ENCODE measurements at regions not wholly inside any gene's neighbourhood (a gene's known extent, or its start where the extent isn't known, plus 50 kb on each side); places are given as distances from the start of the nearest gene placed in this dataset.

DNA sequence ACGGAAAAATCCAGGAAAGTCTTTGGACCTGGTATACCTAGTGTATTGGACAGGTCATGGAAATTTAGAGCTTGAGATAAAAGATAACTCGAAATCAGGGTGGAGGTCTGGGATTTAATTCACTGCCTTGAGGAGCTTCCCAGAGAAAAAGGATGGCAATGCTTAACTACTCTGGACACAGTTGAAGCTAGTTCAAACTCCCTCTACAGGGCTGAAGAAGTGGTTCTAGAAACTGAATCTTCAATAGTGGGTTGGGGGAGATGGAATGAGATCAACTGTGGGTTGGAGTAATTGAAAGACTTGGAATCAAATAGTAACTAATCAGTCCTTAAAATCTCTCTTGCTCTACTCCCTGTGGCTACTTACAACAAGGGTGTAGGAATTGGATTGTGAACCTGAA, 600.1 kb downstream of the IRS1 start:
- no peak for DNase-seq (ENCODE audit: low read depth)

- no peak for DNase-seq (ENCODE audit: low read depth)
Observed at GRCh38 chr2:226198956-226199355, 600.7 kb downstream of the IRS1 start.

GRCh38 chr2:226190479-226191252, 609.0 kb downstream of the IRS1 start:
- no peak for DNase-seq (ENCODE audit: low read depth)

DNA sequence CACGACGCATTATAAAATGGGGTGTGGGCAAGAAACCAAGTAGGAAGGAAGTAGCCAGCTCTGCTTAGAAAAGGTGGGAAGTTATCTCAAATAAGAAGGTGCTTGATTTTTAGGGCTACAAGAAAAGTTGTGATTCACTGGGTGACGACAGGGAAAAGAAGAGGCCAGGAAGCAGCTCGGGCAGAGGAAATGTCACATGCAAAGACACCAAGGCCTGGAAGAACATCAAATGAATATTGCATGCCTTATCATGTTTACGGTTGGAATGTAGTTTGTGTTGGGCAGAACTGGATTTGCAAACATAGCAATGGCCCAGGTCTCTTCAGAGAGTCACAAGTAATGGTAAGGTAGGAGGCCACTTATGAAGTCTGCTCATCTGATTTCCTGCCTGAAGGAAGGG, 610.6 kb downstream of the IRS1 start:
- no peak for DNase-seq (ENCODE audit: low read depth)

DNA sequence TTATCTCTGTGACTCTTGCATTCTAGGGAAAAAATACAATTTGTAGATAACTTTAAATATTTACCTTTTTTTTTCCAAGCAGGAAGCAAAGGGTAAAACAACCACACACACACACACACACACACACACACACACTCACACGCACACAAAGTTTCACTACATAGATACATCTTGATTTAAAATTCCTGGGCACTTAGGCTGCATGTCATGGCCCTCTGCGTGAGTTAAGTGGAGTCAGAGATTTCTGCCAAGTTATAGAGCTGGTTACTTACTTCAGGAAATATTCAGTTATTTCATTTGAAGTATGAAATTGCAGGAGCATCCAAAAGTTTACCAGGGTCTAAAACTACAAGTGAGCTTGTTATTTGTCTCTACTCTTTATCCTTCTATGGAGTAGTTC, 612.0 kb downstream of the IRS1 start:
- no peak for DNase-seq (ENCODE audit: low read depth)

DNA sequence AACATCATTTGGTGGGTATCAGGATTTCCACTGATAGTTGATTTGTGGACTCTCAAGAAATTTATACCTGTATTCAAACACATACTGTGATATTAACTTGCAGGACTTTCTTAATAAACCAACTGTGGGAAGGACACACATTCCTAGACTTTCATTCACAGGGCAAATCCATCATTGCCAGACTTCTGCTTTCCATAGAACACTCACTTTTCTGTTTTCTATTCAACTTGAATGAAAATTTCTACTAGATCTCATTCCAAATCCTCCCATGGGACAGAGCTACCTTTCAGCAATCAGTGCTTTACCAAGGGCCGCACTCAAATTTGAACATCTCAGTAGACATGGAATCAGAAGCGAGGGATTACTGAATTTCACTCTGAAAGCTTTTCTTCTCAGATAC, 612.5 kb downstream of the IRS1 start:
- no peak for DNase-seq (ENCODE audit: low read depth)

DNA sequence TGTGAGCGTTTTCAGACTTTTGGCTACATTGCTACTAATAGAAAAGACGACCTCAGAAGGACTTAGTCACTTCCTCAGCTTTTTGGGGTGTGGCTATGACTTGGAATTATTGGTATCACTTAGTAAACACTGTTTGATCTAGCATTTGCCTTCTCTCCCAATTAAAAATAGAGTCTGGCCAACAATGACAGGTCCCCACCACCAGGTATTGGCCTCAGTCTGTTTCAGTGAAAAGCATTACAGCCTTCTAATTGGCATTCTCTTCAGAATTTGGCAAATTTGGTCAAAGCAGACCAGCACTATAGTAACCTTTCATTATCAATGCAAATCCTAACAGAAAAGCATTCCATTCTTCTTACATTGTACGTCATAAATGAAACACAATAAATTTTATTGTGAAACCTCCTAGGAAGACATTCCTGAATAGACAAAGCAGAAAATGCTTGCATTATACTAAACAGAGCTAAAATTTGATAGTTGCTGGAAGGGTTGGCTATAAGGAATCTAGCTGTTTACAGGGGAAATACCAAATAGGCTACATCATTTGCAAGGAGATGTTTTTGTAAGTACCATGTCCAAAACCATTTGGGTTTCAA, 613.9 kb downstream of the IRS1 start:
- no peak for DNase-seq (ENCODE audit: low read depth)

DNA sequence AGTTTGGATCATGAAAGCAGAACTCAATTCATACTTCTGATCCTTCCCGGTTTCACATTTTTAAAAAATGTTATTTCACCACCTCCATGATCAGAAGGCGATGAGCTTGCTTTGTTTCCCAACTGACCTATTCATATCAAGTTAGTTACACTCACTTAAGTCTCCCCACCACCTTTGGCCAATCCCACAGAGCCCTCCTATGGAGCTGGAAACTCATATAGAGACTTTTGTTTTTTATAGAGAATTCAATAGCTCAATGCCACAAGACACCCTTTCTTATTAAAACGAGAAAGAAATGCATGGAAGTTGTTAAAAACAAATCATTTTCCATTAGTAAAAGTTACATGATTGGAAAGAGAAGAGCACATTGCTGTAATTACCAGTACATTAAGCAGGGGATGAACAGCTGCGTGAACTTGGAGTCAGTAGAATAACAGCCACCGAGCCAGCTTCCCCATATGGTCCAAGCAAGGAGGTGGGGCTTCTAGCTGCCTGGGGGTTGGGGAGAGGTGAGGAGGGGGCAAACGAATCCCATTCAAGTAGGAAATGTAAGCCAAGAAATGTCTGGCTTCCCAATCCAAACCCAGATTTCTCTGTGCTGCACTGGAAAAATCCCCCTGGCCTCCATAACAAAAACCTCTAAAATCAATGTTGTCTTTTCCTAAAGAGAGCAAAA, 614.5 kb downstream of the IRS1 start:
- no peak for DNase-seq (ENCODE audit: low read depth)

- DNase-seq (ENCODE audit: low read depth): no peak
Observed at GRCh38 chr2:226184540-226184939, 615.1 kb downstream of the IRS1 start.

DNA sequence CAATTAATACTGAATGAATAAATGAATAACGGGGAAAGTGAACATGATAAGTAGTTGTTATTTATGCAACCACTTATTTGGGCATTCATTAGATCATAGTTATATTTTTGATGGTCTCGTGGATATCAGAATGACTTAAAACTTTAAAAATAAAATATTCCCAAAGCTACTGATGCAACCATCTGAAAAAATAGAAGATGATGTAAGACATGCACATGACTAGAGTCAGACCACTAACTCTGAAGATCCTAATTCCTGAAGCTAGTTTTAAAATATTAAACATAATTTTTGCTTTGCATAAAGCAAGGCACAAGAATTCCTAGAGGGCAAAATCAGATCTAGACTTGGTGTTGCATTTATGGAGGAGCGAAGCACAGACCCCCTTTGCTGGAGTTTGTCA, 616.1 kb downstream of the IRS1 start:
- DNase-seq (ENCODE audit: low read depth): no peak

GRCh38 chr2:226183033-226183432, 616.6 kb downstream of the IRS1 start:
- DNase-seq (ENCODE audit: low read depth): no peak

GRCh38 chr2:226181909-226182308, 617.7 kb downstream of the IRS1 start:
- no peak for DNase-seq (ENCODE audit: low read depth)

GRCh38 chr2:226180281-226180884, 619.2 kb downstream of the IRS1 start:
- DNase-seq (ENCODE audit: low read depth): no peak

- no peak for DNase-seq (ENCODE audit: low read depth)
Observed at GRCh38 chr2:226179010-226179409, 620.6 kb downstream of the IRS1 start.

- DNase-seq (ENCODE audit: low read depth): no peak
Observed at GRCh38 chr2:226176283-226176984, 623.2 kb downstream of the IRS1 start.

DNA sequence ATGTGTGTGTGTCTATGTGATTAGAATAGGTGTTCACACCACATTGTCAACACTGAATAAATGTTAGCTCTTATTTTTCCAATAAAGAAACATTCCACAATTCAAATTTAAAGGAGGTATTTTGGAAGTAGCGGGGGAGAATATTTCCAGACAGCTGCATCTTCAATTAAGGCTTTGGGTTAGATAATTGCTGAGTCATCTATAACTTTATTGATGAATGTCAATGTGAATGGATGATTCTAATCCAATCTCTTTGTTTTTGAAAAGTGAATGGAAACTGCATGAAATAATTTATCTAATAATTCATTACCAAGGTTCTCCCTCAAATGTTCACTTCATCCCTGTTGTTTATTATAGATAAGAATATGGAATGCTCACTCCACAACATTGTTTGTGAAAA, 625.2 kb downstream of the IRS1 start:
- no peak for DNase-seq (ENCODE audit: low read depth)

GRCh38 chr2:226172939-226173338, 626.7 kb downstream of the IRS1 start:
- no peak for DNase-seq (ENCODE audit: low read depth)

DNA sequence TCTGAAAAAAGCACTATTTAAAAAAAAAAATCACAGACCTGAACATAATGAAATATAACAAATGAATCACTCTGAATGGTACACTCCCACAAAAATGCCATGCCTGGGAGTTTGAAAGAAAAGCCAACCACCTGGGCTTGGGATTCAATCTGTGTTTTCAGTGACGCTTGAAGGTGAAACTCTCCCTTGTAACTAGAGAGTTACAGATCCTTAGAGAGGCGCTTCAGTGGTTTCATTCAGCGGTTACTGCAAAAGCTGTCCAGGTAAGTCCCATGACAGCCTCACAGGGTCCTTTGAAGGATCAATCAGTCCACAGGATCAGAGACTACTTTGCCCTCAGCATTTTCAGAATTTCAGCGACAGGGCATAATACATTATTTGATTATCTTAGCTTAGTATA, 627.3 kb downstream of the IRS1 start:
- DNase-seq (ENCODE audit: low read depth): no peak

GRCh38 chr2:226169751-226170581, 629.7 kb downstream of the IRS1 start:
- no peak for DNase-seq (ENCODE audit: low read depth)

GRCh38 chr2:226168496-226169160, 631.0 kb downstream of the IRS1 start:
- DNase-seq (ENCODE audit: low read depth): no peak

DNA sequence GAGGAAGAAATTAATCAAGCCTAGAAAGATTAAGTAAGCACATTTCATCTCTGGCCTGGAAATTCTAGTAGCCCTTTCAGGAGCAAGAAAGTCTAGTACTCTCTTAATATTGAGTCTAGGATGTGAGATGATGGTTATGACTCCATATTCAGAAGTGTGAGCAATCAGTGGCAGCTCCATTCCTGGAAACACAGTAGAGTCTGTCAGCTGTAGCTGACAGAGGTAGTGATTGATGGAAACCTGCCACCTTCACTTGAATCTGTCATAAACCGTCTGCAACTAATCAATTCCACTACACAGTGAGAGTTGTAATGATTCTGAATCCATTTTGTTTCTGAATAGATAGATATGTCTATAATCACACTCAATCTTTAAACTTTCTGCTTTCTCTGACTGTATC, 635.1 kb downstream of the IRS1 start:
- DNase-seq (ENCODE audit: low read depth): no peak
